GM21786 (cell line): ENCODE measurements at regions not wholly inside any gene's neighbourhood (a gene's known extent, or its start where the extent isn't known, plus 50 kb on each side); places are given as distances from the start of the nearest gene placed in this dataset.

Experiments
- ATAC-seq: cut with Tn5 transposase; IDR thresholded peaks from one replicate; pipeline ENCODE4 v1.9.1; 2021; ENCODE audit not compliant: unreplicated experiment

DNA sequence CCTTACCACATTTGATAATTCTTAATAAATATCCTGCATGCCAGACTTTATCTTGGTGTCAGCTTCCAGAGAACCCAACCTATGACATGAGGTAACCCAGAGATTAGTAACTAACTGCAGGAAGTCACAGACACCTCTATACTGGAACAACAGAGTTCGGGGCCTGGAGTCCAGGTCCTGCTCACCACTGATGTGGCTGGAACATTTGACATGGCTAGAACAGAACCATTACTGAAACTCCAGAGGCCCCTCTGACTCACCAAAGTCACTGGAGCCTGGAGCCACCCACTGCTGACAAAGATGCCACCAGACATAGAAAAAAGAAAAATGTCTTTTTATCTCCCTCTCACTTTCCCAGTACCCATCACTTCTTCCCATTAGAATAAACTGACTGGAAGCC is 403.7 kb downstream of the MID1IP1 start:
- no peak for ATAC-seq

DNA sequence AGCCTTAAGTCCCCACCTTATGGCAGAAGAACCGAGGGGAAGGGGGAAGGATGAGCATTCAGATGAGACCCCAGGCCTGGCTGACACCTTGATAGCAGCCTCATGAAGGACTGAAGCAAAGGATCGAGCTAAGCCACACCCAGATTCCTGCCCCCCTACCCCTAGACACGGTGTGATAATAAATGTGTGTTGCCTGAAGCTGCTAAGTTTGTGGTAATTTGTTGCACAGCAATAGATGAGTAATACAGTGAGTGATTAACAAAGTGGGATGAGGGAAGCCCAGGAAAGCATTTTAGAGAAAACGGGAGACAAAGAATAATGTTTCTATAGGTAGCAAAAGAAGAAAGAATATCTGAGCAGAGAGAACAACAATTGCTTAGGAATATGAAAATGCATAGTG is 404.2 kb downstream of the MID1IP1 start:
- no peak for ATAC-seq

DNA sequence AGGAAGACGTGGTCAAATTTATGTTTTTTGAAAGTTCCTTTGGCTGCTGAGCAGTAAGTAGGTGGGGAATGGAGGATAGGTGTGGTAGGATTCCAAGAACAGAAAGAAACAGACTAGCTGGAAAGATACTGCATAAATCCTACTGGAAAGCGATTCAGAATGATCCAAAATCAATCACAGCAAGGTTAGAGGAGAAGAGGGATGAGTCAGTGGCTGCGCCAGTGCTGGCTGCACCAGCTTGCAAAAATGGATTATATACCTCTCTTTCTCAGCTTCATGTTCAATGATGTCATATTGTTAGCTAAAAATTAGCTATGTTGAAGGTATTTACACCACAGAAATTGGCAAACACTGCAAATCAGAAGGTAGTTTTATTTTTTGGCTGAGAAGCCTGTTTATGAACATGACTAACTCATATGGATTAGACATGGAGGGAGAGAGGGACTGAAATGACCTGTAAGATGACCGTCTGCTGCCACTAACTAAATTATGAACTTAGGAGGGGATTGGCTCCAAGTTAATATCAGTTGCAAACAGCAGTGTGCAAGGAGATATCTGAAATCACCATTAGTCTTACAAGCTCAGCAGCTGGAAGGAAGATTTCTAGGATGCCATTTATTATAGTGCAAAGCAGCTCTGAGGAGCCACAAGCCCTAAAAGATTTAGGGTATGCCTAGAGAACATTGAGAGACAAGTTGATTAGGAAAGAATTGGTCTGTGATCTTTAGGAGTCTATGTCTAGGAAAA is 405.3 kb downstream of the MID1IP1 start:
- ATAC-seq = no peak

DNA sequence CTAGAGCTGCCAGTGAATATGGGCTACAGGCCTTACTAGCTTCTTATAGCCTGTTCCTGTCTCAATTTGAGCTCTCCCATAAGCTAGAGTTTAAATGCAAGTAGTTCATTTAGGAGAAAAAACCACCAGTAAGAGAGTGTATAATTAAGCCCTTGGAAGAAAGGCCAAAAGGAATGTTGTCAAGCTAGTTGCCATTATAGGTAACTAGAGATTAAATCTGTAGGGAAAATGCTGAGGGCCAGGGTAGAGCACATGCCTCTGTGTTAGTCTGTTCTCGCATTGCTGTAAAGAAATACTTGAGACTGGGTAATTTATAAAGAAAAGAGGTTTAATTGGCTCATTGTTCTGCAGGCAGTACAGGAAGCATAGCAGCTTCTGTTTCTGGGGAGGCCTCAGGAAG is 410.2 kb downstream of the MID1IP1 start:
- no peak for ATAC-seq

DNA sequence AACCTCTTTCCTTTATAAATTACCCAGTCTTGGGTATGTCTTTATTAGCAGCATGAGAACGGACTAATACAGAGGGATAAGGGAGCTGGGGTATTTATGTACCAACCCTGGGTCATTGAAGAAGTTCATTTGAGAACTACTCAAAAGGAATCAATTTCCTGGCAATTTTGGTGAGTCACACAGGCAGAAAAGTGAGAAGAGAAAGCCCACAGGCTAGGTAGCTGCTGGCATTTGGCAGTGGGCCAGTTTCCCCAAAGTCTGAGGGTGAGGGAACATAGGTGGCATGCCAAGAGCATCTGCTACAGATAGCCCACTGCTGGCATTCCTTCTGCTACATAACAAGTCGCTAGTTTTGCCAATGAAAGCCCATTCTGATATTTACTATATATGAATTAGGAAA is 411.2 kb downstream of the MID1IP1 start:
- no peak for ATAC-seq

DNA sequence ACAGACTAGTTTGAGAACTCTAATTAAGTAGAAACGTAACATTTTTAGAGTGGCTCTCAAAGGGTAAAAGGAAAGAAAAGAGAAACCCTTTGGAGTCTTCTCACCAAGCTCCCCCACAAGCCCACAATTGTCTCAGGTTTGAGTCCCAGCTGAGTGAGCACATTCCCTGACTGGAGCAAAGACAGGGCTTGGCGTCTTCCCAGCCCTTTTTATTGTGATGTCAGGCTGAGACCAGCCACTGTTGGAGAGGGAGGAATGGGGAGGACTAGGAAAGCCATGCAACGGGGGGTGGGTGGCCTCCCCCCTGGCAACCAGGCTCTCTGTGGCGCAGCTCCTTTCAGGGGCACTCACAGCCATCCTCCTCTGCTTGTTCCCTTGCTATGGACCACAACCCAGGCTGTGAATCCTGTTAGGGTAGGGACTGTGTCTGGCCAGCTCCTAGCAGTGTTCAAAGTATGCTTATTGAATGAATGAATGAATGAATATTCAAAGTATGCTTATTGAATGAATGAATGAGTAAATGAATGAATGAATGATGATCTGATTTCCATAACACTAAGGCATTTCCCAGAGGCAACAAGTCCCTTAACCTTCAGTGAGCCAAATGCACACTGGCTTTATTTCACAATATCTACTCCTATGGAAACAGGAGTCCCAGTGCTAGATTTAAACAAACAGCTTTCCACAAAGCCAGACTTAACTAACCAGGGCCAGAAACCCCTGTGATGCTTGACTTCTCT is 413.3 kb downstream of the MID1IP1 start:
- no peak for ATAC-seq

DNA sequence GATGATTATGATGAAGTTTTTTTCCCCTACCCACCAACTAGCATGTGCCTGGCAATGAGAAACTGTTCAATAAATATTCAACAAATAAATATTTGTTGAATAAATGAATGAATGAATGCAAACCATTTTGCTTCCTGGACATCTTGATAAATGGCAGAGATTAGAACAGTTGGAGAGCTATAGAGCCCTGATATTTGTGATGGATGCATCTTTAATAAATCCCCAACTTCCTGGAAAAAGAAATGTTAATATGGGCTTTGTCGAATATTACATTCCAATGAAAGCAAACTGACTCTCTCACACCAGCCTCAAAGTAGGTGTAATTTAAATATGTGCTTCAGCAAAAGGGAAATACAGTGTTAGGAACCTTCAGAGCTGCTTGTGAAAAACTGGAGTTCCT is 419.7 kb downstream of the MID1IP1 start:
- no peak for ATAC-seq

DNA sequence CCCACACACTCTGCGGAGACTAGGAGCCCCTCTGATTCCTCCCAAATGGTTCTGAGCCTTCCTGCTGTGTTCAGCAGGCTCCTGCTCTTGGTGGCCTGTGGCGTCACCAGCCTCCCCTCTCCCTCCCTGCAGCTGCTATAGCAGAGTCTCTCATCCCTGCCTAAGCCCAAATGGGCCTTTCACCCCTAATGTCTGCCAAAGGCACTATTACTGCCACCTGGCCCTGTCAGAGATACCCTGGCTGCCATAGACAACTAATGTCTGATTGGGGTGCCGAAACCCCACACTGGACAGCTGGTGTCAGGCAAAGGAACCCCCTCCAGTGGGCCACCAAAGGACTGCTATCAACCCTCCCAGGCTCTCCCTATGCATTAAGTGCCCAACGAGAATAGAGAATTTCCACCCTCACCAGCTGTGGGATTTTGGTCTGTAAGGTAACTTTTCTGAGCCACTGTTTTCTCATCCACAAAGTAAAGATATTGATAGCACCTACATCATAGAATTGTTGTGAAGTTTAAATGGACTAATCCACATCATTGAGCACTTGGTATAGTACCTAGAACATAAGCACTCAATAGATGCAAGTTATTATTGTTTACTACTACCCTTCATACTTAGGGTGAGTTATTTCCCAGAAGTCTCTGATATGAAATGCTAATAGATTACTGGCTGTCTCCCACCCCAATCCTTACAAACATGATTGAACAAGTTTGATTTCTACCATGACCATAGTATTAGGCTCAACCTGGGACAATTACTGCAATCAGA is 421.3 kb downstream of the MID1IP1 start:
- no peak for ATAC-seq

DNA sequence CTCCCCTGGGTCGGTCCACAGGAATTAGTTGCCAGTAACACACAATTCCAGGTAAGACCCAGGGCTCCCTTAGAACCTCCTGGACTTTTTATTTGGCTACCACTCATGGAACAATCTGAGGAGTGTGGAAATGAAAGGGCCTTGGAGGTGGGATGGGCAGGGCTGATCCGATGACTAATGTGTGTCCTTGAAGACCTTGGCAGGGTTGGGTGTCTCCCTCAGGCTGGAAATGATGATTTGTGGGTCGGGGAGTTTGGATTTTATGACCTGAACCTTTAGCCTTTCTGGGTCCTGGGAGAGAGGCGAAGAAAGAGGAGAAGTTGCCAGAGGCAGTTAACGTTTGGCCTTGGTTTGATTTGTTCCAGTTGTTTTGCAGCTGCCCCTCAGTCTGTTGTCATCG is 425.0 kb downstream of the MID1IP1 start:
- ATAC-seq = no peak

DNA sequence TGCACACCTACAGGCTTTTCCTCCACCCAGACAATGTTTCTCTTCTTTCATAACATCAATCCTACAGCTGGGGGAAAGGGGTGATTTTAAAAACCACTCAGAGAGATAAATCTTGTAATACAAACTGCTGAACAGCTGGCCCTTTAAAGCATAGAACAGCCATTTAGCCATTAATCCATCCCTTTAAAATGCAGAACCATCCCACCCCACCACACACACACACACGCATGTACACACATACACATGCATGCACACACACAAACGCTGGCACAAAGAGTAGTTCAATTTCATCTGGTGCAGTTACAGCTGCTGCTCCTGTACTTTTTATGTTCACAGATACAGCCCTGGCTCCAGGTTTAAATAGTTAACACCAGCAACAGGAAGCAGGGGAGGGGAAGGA is 426.1 kb downstream of the MID1IP1 start:
- ATAC-seq = no peak

DNA sequence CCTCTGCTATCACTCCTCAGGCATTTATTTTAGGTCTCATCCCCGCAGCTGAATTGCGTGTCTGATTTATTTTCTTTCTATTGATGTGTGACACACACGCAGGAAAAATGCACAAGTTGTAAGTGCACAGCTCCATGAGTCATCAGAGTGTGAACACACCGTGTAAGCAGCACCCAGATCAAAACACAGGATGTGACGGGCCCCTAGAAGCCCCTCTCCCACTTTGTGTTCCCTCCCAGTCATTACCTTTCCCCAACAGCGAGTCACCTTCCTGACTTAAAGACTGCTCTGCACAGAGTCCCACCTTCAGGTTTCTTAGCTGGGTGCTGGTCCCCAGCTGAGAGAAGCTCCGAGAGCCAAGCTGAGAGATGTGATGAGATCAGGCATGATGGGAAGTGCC is 436.7 kb downstream of the MID1IP1 start:
- no peak for ATAC-seq

DNA sequence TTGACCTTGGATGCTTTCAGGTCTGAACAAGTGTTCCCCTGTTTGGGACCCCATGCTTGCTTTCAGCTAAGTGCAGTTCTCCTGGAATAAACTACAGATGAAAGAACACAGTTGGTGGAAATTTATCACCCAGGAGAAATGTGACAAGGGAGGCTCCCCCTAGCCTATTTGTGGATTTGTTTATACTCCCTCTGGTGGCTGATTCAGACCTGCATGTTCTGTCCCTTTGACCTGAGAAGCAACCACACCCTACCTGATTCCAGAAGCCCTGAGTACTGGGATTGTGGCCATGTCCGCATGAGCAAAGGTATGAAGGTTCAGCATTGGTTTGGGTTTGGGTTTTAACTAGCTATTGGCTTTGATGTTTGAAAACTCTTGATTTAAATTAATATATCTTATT is 440.9 kb downstream of the MID1IP1 start:
- ATAC-seq = no peak

DNA sequence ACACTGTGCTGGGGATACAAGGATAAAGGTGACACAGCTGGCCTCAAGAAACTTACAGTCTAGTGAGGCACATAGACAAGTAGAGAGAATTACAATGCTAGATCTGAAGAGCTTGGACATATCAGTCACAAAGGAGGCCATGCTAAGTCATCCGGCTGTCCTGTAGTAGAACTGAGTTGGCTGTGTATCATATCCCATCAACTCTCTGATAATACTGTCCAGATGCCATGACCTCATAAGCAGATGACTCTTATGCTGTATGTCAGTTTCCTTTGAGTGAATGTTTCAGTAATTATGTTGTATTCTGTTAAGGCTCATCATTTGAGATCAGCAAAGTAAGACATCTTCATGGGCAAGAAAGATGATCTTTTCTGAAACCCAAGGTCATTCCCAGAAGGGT is 442.9 kb downstream of the MID1IP1 start:
- no peak for ATAC-seq

DNA sequence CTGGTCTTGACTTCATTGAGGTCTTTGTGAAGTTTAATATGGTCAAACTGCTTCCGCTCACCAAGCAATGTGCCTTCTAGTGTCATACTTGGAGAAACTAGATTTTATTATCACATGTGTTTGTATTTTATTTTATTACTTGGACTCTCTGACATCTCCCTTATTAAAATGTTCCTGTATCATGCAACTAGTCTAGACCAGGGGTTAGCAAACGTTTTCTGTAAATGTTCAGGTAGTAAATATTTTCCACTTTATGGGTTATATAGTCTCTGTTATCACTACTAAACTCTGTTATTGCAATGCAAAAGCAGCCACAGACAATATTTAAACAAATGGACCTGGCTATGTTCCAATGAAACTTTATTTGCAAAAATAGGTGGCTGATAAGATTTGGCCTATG is 443.8 kb downstream of the MID1IP1 start:
- no peak for ATAC-seq

DNA sequence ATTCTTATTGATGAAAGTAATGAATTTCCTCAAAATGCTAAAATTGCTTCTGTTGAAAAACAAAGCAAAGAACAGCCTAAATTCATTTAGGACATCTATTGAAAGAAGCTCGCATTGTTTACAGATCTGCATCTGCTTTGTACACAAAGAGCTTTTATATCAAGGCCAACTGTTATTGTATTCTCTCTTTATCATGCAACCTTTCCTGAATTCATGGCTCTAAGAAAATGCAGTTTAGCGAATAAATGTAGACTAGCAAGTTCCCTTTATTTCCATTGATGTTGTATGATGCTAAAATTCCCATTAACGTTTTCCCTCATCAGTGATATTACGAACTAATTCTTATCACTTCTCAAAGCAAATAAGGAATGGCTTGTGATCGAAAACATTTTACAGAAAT is 446.3 kb downstream of the MID1IP1 start:
- ATAC-seq = no peak

DNA sequence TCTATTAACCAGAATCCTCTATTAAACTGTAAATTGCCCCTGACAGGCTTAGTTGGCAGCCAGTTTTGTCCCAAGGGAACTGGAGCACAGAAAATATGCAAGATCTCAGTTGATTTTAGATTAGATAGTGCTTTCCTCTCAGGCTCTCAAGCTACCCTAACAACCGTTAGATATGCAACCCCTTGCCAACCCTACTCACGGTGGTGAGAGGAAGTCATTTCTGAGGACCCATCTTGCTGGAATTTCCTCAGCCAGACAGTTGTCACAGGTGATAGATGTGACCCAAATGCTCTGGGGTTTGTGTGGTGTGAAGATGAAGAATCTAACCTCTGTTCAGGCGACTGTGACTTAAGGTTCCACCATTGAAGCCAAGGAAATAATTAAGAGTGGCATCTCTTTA is 447.1 kb downstream of the MID1IP1 start:
- no peak for ATAC-seq

DNA sequence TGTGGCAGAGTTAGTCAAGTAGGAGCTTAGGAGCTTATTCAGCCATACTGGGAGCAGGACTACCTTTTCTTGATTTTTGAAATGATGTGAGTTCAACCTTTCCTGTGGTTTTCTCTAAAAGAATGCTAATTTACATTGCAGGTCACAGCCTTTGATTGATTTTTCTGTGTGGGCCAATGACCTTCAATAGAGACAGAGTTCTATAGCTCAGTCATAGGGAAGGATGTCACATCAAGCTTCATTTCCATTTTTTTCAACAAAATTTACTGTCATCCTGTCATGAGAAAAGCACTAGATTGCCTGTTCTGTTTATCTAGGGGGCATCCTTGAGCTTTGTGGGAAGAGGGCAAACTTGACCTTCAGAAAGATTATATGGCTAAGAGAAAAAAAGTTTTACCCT is 448.7 kb downstream of the MID1IP1 start:
- no peak for ATAC-seq

DNA sequence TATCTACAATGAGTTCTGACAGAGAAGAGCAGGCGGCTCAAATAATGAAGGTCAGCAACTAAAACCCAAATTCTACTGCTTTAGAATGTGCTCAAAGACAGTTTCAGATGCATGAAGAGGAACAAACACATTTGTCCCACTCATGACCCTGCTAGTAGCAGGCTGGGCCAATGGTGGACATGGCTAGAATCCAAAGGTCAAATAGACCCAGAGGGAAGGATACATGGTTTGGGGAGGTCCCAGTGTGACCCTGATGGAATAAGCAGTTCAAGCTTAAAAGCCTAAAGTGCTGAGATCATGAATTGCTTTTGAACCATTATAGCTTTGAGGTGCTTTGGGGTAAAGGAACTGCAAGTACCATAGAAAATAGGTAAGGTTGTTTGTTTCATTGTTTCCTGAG is 450.7 kb downstream of the MID1IP1 start:
- no peak for ATAC-seq

DNA sequence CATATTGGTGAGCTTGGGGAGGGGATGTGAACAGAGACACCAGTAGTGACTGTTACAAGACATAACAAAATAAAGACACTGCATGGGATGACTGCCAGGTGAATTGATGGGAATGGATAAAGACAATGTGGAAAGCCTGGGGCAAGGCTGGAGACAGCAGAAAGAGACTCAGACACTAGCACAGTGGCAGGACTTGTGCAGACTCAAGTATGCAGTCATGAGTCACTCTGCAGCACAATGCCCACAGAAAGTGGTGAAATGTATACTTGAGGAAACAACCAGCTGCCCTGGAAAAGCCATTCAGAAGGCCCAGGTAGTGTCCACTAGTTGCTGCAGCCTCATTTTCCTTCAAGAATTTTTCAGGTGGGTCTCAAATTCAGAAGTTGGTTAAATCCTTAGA is 452.3 kb downstream of the MID1IP1 start:
- no peak for ATAC-seq

DNA sequence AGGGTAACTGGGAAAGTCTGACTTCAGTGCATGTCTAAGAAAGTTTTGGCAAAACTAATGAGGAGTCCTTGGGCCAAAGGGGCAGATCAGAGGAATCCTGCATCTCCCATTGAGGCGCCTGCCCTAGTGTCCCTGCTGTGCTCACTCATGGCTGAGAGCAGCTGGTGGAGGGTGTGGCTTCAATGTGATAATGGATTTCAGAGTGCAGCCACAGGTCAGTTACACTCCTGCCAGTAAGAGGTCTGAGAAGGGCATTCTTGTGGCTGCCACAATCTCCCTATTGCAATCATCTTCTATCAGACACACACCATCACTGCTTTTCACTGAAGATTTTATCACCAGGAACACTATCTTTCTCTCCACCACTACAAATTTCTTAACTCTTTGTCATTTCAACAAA is 457.1 kb downstream of the MID1IP1 start:
- ATAC-seq = no peak

DNA sequence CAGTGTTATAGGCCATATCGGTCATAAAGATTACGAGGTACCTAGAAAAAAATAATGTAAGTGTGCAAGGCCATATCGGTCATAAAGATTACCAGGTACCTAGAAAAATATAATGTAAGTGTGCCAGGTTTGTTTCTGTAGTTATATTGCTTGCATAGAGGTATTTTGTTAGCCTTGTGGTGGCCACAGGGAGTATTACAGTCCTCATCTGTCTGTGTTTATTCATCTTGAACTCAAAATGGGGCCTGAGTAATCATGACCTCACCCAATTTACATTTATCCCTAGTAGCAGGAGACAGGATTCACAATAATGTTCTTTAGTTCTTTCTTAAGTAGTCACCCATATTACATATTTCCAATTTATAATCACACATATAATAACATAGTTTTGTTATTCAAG is 459.7 kb downstream of the MID1IP1 start:
- ATAC-seq = no peak
